Loucy (cell line): ENCODE measurements at regions not wholly inside any gene's neighbourhood (a gene's known extent, or its start where the extent isn't known, plus 50 kb on each side); places are given as distances from the start of the nearest gene placed in this dataset.

Experiments used
- H2AFZ ChIP-seq: fragments of 200-600 bp; sonication (generic); 2 replicates; pipeline ENCODE4 v1.6.0; 2016; ENCODE audit warnings: antibody characterized with exemption, mild to moderate bottlenecking, low read length, moderate library complexity
- H3F3A ChIP-seq: fragments of 200-600 bp; 2 replicates; pipeline ENCODE4 v1.6.0; 2016; ENCODE audit warnings: antibody characterized with exemption, low read depth, mild to moderate bottlenecking
- H3K27me3 ChIP-seq: fragments of 200-600 bp; sonication (generic); 2 replicates; pipeline ENCODE4 v1.6.1; 2014; ENCODE audit warnings: low read length, mild to moderate bottlenecking; ENCODE audit not compliant: insufficient read depth, poor library complexity, severe bottlenecking
- H3K36me3 ChIP-seq: fragments of 200-600 bp; sonication (generic); 2 replicates; pipeline ENCODE4 v1.6.1; 2016; ENCODE audit warnings: low read length; ENCODE audit not compliant: insufficient read depth
- H3K4me1 ChIP-seq: fragments of 200-600 bp; sonication (generic); 2 replicates; pipeline ENCODE4 v1.5.1; 2014; ENCODE audit warnings: low read length, mild to moderate bottlenecking; ENCODE audit not compliant: insufficient read depth, poor library complexity, severe bottlenecking
- H3K4me2 ChIP-seq: fragments of 200-600 bp; sonication (generic); 2 replicates; pipeline ENCODE4 v1.6.0; 2014; ENCODE audit warnings: antibody characterized with exemption, low read length, low read depth, mild to moderate bottlenecking; ENCODE audit not compliant: poor library complexity, severe bottlenecking
- H3K4me3 ChIP-seq: fragments of 200-600 bp; sonication (generic); 2 replicates; pipeline ENCODE4 v1.5.1; 2014; ENCODE audit warnings: low read length, mild to moderate bottlenecking, mixed read lengths; ENCODE audit not compliant: poor library complexity, severe bottlenecking
- H3K79me2 ChIP-seq: fragments of 200-600 bp; sonication (generic); 2 replicates; pipeline ENCODE4 v1.6.1; 2014; ENCODE audit warnings: low read length; ENCODE audit not compliant: insufficient read depth
- H3K9ac ChIP-seq: fragments of 200-600 bp; sonication (generic); 2 replicates; pipeline ENCODE4 v1.6.0; 2014; ENCODE audit warnings: mild to moderate bottlenecking, low read depth, low read length, moderate library complexity; ENCODE audit not compliant: poor library complexity, severe bottlenecking
- H3K9me2 ChIP-seq: fragments of 200-600 bp; sonication (generic); replicated peaks from 2 replicates; pipeline ENCODE4 v1.6.1; 2016; ENCODE audit warnings: low read depth, low read length, mixed read lengths
- H3K9me3 ChIP-seq: fragments of 200-600 bp; sonication (generic); 2 replicates; pipeline ENCODE4 v1.6.1; 2014; ENCODE audit warnings: mild to moderate bottlenecking, antibody characterized with exemption, low read length, low read depth; ENCODE audit not compliant: insufficient read depth
- H4K20me1 ChIP-seq: fragments of 200-600 bp; sonication (generic); 2 replicates; pipeline ENCODE4 v1.6.0; 2014; ENCODE audit warnings: antibody characterized with exemption, low read length, mild to moderate bottlenecking; ENCODE audit not compliant: insufficient read depth, poor library complexity, severe bottlenecking
- EZH2phosphoT487 ChIP-seq: fragments of 200-600 bp; IDR thresholded peaks from 2 replicates; pipeline ENCODE4 v1.6.1; 2018; ENCODE audit warnings: antibody characterized with exemption, mild to moderate bottlenecking, moderate library complexity, borderline replicate concordance
- TF ChIP-seq, protein P1 (sequence below): fragments of 200-600 bp; sonication (generic); conservative IDR thresholded peaks from 2 replicates; pipeline ENCODE4 v1.5.1; 2014; ENCODE audit warnings: mild to moderate bottlenecking, antibody characterized with exemption, low read length

DNA sequence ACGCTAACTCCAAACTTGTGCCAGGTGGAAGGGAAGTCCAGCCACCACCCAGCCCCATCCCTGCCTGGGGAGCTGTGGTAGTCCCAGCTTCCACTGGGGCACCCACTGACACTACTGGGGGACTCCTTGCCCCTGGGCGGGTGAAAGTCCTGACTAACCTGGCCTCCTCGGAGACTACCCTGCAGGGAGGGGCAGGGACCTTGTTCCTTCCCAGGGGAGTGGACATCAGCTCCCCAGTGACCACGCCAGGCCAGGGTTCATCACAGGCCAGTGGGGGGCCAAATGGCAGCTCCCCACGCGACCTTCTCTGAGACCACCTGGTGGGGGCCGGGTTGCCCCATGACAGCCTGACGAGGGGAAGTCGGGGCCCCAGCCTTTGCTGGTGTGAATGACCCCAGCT lies 420.0 kb upstream of the SALL3 start:
- no peaks in the 10 kb centered on the region for H3K36me3 ChIP-seq
- no peaks in the 10 kb centered on the region for H3K4me1 ChIP-seq
- H4K20me1 ChIP-seq, result no peaks in the 10 kb centered on the region
- H3K4me2 ChIP-seq, result no peak overlapping the region
- H3K27me3 ChIP-seq, result no peaks in the 10 kb centered on the region
- H2AFZ ChIP-seq, result no peak overlapping the region
- H3K79me2 ChIP-seq, result no peaks in the 10 kb centered on the region
- H3K4me3 ChIP-seq, result no peak overlapping the region
- H3K9me2 ChIP-seq, result no peaks in the 10 kb centered on the region
- H3K9me3 ChIP-seq, result peaks cover 14% of the 10 kb centered on the region; the same call in 1 of the 2 replicates
- no peak for TF ChIP-seq EZH2phosphoT487
- TF ChIP-seq, protein P1, sequence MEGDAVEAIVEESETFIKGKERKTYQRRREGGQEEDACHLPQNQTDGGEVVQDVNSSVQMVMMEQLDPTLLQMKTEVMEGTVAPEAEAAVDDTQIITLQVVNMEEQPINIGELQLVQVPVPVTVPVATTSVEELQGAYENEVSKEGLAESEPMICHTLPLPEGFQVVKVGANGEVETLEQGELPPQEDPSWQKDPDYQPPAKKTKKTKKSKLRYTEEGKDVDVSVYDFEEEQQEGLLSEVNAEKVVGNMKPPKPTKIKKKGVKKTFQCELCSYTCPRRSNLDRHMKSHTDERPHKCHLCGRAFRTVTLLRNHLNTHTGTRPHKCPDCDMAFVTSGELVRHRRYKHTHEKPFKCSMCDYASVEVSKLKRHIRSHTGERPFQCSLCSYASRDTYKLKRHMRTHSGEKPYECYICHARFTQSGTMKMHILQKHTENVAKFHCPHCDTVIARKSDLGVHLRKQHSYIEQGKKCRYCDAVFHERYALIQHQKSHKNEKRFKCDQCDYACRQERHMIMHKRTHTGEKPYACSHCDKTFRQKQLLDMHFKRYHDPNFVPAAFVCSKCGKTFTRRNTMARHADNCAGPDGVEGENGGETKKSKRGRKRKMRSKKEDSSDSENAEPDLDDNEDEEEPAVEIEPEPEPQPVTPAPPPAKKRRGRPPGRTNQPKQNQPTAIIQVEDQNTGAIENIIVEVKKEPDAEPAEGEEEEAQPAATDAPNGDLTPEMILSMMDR, result no peak
- H3F3A ChIP-seq, result no peaks in the 10 kb centered on the region
- H3K9ac ChIP-seq, result no peak overlapping the region

DNA sequence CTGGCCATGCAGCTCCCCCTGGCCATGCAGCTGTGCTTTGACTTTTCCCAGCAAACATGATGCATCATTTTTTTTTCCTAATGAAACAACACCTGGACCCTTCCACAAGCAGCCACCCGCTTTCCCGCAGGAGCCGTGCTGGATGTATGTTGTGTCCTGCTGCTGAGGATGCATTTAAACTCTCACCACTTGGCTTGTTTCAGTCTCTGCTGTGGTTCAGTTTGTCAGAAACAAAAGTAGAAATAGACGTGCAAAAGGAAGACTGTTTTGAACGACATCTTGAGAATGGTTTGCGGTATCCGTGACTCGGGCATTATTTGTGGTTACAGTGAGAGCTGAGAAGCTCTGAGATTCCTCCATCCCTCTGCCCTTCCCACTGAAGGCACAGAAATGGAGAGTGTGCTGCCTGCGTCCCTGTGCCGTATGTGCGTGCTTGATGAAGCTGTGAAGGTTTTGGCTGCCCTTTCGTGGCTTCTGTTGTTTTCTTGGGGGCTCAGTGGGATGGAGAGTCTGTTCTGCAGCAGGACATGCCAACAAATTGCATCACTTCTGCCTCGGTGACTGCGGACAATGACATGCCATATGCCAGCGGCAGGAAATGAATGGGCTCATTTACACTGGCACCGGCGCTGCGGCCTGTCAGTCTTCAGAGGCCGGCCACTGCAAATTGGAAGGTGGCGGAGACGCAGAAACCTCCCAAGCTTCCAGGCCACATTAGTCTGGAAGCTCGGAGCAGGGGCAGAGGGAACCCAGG lies 417.7 kb upstream of the SALL3 start:
- H3K27me3 ChIP-seq, result no peaks in the 10 kb centered on the region
- H3K4me2 ChIP-seq, result no peak overlapping the region
- H3K9me3 ChIP-seq, result peaks cover 16% of the 10 kb centered on the region; the same call in 1 of the 2 replicates
- H3K9me2 ChIP-seq, result no peaks in the 10 kb centered on the region
- H3K9ac ChIP-seq, result no peak overlapping the region
- no peaks in the 10 kb centered on the region for H3K4me1 ChIP-seq
- no peaks in the 10 kb centered on the region for H3K36me3 ChIP-seq
- H3K79me2 ChIP-seq, result no peaks in the 10 kb centered on the region
- no peak overlapping the region for H3K4me3 ChIP-seq
- no peaks in the 10 kb centered on the region for H3F3A ChIP-seq
- no peaks in the 10 kb centered on the region for H4K20me1 ChIP-seq
- no peak overlapping the region for H2AFZ ChIP-seq
- TF ChIP-seq EZH2phosphoT487, result no peak
- TF ChIP-seq, protein P1, result no peak

DNA sequence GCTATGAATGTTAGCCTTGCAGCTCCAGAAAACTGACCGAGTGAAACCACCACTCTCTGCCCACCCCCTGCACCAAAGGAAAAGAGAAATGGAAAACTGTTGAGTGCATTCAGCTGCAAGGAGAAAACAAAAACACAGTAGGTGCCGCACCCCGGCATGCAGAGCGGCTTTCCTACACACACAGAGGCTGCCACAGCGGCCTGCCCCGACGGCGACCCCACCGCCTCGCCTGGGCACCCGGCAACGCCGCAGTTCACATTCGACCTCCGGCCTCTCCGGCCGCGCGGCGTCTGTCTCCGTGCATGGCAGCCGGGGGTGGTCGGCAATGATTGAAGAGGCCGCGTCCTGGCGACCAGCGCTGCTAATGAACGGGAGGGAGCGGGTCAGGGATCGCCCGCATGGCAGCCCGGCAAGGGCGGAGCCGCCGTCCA lies 417.1 kb upstream of the SALL3 start:
- no peaks in the 10 kb centered on the region for H3K4me1 ChIP-seq
- H3K9me3 ChIP-seq, result peaks cover 13% of the 10 kb centered on the region; the same call in 1 of the 2 replicates

More for the DNA sequence above, 417.1 kb upstream of the SALL3 start:
- Histone ChIP-seq H3K79me2 (no peaks in the 10 kb centered on the region), H4K20me1 (no peaks in the 10 kb centered on the region), H3K27me3 (no peaks in the 10 kb centered on the region), H3F3A (no peaks in the 10 kb centered on the region), H3K36me3 (no peaks in the 10 kb centered on the region), H3K9me2 (no peaks in the 10 kb centered on the region), H3K9ac (no peak overlapping the region), H3K4me2 (no peak overlapping the region), H2AFZ (no peak overlapping the region), H3K4me3 (no peak overlapping the region)
- TF ChIP-seq, protein P1, result no peak
- TF ChIP-seq EZH2phosphoT487, result no peak
